HG03521 (cell line): ENCODE measurements at regions not wholly inside any gene's neighbourhood (a gene's known extent, or its start where the extent isn't known, plus 50 kb on each side); places are given as distances from the start of the nearest gene placed in this dataset.
"Not testable (repeated sequence)": the region's sequence is repeated elsewhere in the genome, so short reads cannot be mapped to it uniquely, and the experiment has no call there.

Source experiments
- ATAC-seq: cut with Tn5 transposase; IDR thresholded peaks from one replicate; pipeline ENCODE4 v1.9.1; 2021; ENCODE audit warnings: mild to moderate bottlenecking, moderate library complexity; ENCODE audit not compliant: unreplicated experiment

DNA sequence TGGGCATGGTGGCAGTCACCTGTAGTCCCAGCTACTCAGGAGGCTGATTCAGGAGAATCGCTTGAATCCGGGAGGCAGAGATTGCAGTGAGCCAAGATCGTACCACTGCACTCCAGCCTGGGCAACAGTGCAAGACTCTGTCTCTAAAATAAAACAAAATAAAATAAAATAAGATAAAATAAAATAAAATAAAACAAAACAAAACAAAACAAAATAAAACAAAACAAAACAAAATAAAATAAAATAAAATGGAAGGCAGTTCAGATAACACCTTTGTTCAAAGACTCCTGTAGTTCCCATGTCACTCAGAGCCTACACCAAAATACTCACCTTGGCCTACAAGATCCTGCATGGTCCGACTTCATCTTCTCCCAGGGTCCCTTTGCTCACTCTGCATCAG lies 61.3 kb downstream of the SYF2 start:
- not testable (repeated sequence) for ATAC-seq

DNA sequence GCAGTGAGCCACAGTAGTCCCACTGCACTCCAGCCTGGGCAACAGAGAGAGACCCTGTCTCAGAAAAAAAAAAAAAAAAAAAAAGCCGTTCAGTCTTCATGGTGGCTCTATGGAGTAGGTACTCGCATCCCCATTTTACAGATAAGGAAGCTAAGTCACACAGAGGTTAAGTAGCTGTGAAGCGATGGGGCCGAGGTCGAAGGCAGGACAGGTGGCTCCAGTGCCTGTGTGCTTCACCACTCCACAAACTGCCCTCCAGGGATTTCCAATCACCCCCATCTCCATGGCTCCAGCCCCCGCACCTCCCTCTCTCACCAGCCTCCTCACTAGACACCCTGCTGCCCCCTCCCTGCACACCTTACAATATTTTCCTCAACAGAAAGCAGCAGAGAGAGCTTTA lies 61.9 kb downstream of the SYF2 start:
- no peak for ATAC-seq

DNA sequence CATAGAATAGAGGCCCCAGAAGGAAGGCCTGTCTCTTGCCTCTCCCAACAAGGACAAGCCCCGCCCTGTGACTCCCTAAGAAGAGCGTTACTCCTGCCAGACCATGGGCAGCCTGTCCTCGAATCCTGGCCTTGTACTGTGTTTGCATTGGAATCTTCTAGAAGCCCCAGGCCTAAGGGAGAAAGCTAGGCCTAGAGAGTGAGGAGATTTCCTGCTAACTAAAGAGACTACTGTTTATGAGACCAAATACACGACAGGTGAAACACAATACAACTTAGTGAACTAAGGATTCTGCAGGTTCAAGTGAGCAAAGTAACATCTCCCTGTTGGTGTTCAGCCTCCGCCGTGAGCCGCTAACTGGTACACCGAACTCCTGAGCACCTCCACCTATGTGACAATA lies 62.7 kb downstream of the SYF2 start:
- no peak for ATAC-seq

DNA sequence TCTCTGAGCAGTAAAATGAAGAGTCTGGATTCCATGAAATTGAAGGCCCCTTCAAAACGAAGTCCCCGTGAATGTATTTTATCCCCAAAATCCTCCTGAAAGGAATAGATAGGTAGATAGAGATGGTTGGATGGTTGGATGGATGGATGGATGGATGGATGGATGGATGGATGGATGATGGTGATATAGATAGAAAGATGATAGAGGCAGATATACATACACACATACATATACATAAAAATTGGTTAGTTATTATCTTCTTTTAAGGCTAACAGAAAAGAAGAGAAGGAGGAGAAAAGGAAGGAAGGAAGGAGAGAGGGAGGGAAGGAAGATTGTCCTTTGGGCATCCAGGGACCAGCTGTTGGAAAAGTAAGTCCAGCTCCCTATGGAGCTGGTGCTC lies 63.1 kb downstream of the SYF2 start:
- no peak for ATAC-seq

DNA sequence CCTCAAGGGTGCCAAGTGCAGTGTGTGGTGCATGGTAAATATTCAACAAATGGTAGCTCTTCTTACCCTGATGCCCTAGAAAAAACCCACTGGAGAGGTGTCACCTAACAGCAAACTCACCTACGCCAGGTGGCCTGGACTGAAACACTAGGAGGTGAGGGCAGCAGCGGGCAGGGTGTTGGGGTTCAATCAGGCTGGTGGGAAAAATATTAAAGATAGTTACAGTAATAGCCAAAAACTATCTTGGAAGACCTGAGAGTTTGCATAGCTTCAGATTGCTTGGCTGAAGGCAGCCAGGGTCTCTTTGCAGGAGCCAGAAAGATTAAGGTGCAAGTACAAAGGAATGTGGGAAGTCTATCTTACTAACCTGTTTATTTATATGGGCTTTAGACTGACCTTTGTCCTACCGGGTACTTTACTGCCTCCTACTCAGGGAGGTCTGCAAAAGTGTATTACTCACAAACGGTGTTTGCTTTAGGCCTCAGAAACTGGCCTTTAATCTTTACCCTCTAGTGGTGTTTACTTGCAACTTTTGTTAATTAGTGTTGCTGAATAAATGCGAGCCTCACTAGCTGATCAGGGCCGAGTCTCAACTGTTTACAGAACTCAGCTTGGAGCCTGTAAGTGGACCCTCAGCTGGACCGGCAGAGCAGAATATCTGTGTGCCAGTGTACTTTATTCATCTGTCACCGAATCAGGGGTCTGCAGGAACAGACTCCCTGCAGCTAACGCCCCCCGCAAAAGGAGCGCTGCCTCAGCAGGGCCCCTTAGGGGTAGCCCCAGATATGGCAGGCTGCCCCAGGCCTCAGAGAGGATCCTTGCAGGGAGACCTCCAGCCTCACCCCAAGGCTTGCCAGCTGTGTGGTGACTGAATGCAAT lies 63.9 kb downstream of the SYF2 start:
- ATAC-seq = no peak

DNA sequence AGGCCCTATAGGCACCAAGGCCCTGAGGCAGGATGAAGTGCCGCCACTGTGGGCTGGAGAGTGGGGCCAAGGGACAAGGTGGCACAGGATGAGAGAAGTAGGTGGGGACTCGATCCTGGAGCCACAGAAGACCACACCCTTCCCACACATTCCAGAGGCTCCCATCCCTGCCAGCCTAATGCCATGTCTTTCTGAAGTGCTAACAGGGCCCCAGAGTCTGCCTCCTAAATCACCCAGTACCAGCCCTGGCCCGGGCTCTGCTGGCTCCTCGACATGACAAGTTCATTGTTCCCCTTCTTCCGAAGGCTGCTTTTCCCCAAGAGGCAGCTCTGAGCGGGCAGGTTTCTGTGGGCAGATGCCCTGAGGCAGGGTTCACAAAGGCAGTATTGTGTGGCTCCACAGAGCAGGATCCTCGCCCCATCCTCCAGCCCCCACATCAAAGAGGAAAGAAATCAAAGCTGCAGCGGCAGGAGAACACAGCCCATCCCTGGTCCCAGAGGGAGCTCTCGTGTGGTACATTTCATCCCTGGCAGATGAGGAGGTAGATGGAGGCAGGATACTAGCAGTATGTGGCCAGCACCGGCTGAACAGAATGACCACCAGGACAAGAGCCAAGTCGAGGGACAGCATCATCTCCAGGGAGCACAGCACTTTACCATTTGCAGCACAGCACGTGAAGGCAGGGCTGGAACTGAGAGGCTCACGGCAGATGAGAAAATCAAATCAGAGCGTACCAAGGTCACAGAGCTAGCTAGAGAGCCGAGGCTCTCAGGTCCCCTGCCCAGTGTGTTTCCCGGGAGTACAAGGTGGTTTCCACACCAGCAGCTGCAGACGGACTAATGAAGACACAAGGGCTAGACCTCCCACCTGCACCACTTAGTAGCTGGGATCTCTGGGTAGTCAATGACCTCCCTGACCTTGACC lies 64.8 kb downstream of the SYF2 start:
- no peak for ATAC-seq

- no peak for ATAC-seq
These were observed 65.5 kb downstream of the SYF2 start for GRCh38 chr1:25166847-25167246.

- no peak for ATAC-seq
These were observed 68.3 kb downstream of the SYF2 start for GRCh38 chr1:25163986-25164385.

DNA sequence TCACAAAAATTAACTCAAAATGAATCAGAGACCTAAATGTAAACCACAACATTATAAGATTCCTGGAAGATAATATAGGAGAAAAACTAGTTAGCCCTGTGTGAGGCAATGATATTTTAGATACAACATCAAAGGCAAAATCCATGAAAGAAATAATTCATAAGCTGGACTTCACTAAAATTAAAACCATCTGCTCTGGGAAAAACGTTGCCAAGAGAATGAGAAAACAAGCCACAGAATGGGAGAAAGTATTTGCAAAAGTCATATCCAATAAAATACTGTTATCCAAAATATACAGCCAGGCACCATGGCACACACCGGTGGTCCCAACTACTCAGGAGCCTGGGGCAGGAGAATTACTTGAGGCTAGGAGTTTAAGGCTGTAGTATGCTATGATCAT lies 70.3 kb downstream of the SYF2 start:
- no peak for ATAC-seq

GRCh38 chr1:25157846-25158245 lies 74.5 kb downstream of the SYF2 start:
- no peak for ATAC-seq

GRCh38 chr1:25150985-25151495 lies 81.3 kb downstream of the SYF2 start:
- no peak for ATAC-seq

DNA sequence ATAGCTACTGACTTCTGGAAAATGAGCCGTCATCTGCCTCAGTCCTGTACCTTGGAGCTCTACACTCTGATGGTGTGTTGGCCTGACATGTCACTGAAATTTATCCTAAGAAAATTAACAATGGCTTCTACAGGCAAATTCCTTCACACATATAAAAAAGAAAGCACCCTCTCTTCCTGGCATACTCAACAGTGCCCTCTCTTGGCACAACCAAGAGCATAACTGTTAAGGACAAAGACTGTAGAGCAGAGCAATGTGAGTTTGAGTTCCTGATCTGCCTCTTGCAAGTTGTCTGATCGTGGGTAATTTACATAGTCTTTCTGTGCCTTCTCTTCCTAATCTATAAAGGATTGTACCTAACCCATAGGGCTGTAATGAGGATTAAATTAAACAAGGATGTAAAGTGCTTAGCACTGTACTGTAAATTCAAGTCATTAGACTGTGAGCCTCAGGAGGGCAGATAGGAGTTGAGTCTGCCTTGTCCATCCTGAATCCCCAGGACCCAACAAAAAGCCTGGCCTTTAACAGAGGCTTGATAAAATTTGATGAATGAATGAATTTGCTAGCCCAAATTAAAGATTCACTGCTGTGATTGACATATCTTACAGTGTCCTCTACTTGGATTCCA lies 83.5 kb downstream of the SYF2 start:
- no peak for ATAC-seq

GRCh38 chr1:25146451-25146855 lies 85.8 kb downstream of the SYF2 start:
- ATAC-seq = no peak

DNA sequence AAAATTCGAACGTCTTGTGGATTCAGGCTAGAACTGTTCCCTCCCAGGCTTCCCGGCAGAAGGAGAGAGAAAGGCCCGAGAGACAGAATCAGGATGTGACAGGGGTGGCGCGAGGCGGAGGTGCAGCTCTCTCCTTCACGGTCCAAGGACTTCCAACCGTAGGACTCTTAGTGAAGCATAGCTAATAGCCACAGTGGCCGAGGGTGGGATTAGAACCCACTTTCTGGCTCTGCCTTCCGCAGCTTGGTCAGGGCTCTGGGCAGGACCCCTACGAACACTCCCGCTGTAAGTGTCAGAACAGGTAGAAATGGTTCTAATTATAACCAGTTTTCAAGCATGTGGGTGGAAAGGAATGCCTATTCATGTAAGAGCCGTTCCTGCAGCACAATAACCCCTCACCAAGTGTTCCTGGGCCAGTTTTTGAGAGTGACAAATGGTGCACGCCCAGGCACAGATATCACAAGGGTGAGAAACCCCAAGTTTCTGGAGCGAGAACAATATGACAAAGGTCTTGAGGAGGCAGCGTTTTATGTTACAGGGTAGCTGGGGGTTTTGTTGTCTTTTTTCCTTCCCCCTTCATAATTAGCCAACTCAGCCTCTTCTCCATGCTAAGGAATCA lies 86.4 kb downstream of the SYF2 start:
- ATAC-seq = no peak

- ATAC-seq = peak; percentile 77
These were observed 92.1 kb downstream of the SYF2 start for GRCh38 chr1:25140073-25140797.

DNA sequence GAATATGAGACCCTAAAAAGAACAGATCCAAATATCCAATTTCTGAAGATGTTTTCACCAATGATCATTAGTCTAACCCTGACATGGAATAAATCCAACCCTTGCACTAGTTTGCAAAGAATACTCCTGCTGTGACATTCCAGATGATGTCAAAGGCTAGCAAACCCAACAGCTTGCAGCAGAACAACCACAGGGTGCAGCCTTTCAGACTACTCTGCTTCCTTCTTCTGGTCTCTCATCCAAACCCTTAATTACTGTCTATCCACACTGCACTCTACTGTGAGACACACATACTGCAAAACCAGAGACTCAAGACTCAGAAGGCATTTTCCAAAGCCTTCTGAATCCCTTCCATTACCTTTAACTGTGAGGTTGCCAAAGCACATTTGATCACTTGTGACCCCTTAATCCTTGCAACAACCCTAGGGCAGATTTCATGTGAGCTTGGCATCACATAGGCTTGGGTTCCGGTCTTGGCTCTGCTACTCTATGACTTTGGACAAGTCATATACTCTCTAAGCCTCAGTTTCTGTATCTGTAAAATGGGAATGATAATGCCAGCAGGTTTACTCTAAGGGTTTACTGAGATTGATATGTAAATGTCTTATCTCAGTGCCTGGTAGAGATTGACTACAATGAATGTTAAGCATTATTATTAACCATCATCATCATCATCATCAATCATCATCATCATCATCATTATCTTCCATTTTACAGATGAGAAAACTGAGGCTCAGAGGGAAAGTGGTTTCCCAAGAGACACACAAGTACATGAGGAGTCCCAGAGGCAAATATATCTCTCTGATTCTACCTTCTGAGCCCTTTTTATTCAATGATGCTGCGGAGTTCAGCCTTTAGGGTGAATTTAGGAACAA lies 94.5 kb downstream of the SYF2 start:
- no peak for ATAC-seq

GRCh38 chr1:25137106-25137505 lies 95.2 kb downstream of the SYF2 start:
- ATAC-seq = no peak

DNA sequence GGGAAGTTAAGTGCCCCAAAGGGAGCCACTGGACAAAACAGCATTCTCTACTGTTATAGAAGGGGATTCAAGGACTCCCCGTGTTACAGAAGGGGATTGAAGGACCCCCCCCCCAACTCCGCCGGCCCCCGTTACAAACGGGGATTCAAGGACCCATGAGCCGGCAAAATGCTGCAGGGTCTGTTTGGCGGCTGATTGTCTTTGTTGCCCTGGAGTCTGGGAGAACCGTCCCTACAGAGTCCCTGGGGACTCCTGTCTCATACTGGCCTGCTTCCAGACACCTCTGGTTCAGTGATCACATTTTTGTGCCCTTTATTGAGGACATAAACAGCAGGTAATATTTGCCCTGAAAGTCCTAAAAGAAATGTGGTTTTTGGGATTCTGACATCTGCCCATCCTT lies 96.4 kb downstream of the SYF2 start:
- no peak for ATAC-seq

DNA sequence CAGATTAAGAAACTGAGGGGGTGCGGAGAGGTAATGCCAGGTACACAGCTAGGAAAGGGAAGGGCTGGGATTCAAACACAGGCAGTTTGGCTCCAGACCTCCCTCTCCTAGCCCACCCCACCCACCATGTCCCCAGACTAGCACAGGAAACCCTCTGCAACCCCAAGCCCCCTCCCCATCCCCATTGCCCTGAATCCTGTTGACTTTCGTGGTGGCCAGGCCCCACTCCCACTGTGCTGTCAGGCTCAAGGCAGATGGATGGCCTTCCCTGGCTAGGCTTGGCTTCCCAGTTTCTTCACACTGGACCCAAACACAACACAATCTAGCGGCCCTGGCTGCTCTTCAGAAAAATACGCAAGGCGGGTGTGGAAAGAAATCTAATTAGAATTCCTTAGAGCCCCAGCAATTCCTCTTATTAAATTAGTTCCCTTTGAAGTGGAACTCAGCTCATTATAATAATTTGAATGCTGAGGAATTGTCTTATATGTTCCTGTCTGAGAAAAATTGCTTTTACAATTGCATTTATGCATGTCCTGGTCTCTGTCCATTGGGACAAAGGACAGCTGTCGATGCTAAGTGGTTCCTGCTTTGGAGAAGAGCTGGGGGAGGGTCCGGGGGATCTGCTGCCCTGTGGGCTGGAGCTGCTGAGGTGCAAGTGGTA lies 97.4 kb downstream of the SYF2 start:
- no peak for ATAC-seq
